GM21526 (cell line): ENCODE measurements at regions not wholly inside any gene's neighbourhood (a gene's known extent, or its start where the extent isn't known, plus 50 kb on each side); places are given as distances from the start of the nearest gene placed in this dataset.
"Not testable (repeated sequence)": the region's sequence is repeated elsewhere in the genome, so short reads cannot be mapped to it uniquely, and the experiment has no call there.

Source experiments
- ATAC-seq: cut with Tn5 transposase; IDR thresholded peaks from one replicate; pipeline ENCODE4 v1.9.1; 2021; ENCODE audit warnings: moderate library complexity; ENCODE audit not compliant: unreplicated experiment, low FRiP score

GRCh38 chr4:130037866-130038265, 941.9 kb downstream of the C4orf33 start:
- not testable (repeated sequence) for ATAC-seq

DNA sequence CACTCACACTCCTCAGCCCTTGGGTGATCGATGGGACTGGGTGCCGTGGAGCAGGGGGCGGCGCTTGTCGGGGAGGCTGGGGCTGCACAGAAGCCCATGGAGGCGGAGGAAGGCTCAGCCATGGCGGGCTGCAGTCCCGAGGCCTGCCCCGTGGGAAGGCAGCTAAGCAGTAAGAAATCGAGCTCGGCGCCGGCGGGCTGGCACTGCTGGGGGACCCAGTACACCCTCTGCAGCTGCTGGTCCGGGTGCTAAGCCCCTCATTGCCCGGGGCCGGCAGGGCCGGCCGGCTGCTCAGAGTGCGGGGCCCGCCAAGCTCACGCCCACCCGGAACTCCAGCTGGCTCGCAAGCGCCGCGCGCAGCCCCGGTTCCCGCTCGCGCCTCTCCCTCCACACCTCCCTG, 942.6 kb downstream of the C4orf33 start:
- not testable (repeated sequence) for ATAC-seq

GRCh38 chr4:130043732-130044160, 947.8 kb downstream of the C4orf33 start:
- ATAC-seq: no peak

DNA sequence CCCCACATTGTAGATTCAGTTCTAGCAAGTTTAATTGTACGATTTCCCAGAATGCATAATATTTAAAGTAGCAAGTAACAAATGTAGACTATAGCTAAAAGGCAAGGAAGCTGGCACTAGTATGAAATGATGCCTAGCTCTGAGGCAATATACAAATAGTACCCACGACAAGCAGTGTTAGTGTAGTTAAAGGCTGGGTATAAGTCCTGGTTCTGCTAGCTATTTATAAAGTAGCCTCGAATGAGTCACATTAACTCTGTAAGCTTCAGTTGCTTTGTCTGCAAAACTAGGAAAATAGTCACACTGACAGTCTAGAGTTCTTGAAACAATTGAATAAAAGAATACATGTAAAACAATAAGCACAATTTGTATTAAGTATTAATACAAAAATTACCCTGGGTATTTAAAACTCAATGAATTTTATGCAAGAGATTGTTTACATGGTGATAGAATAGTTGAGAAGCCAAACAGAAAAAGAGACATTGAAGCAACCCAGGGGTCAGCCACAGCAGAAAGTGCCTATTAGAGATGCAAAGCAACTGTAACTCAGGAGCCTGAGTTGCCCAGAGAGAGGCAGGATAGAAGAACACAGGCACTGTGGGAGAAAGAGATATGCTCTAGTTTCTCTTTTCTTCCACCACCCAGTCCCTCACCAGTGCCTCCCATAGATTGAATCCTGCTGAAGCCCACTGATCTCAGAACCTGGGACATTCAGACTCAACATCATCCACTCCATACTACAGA, 949.0 kb downstream of the C4orf33 start:
- no peak for ATAC-seq

DNA sequence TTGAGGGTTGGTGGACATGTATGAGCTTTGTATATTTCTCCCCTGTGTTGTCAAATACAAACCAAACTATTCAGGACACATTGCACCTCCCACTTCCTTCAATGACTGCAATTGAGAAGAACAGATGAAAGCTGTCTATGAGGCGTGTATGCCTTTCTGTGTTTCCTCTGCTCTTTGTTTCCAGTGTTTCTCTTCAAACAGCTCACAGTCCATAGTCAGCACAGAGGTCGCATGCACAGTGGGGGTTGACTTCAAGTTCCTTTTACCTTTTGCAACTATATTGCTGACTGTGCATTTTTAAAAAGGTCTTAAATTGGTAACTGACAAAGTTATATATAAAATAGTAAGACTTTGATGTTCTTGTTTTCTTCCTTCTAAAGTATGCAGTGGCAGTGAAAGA, 957.8 kb downstream of the C4orf33 start:
- no peak for ATAC-seq

DNA sequence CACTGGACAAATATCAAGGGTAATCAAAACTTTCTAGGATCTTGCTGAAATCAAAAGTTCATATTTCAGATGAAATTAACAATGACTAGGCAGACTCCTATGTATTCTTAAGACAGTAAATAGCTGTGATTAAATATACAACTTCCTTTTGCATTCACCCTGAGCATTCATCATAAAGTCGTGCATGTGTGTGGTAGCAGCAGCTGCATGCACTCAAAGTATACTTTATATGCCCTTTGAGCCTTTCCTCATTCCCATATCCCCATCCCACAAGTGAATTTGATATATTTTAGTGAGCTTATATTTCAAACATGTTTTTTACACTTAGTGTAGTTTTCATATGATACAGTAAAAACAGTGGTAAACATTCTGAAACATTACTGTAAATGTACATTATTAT, 959.0 kb downstream of the C4orf33 start:
- no peak for ATAC-seq

GRCh38 chr4:130056286-130056685, 960.3 kb downstream of the C4orf33 start:
- no peak for ATAC-seq

DNA sequence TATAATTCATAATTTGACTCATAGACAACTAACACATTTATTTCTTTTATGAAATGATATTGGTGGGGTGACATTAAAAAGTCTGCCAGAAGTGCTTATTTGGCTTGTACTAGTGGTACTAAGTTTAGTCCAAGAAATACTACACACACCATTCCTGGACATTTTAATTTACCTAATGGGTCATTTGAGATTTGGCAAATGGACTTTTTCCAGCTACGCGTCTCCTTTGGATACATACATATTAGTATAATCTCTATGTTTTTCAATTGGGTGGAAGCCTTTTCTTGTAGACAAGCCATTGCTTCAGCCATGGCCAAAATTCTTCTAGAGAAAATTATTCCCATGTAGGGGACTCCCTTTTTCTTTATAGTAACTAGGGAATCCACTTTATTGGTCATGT, 968.5 kb downstream of the C4orf33 start:
- ATAC-seq: no peak

- ATAC-seq: no peak
These were observed 971.5 kb downstream of the C4orf33 start for GRCh38 chr4:130067419-130067818.

- ATAC-seq: no peak
These were observed 972.1 kb downstream of the C4orf33 start for GRCh38 chr4:130068072-130068471.

DNA sequence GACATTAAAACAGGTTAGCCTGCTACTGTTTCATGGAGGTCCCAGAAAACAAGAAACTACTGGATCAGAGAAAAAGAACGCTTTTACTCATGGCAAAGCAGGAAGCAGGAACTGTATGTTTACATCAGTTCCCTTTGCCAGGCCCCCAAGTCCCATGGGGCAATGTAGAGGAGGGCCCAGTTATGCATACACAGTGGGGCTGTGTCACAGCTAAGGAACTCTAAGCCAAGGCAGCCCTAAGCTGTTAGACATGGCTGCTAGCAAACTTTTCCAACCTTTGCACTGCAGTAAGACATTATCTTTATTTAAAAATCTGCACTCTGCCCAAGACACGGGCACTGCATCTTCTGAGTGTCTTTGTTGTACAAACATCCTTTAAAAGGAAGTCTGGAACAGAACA, 975.8 kb downstream of the C4orf33 start:
- no peak for ATAC-seq

DNA sequence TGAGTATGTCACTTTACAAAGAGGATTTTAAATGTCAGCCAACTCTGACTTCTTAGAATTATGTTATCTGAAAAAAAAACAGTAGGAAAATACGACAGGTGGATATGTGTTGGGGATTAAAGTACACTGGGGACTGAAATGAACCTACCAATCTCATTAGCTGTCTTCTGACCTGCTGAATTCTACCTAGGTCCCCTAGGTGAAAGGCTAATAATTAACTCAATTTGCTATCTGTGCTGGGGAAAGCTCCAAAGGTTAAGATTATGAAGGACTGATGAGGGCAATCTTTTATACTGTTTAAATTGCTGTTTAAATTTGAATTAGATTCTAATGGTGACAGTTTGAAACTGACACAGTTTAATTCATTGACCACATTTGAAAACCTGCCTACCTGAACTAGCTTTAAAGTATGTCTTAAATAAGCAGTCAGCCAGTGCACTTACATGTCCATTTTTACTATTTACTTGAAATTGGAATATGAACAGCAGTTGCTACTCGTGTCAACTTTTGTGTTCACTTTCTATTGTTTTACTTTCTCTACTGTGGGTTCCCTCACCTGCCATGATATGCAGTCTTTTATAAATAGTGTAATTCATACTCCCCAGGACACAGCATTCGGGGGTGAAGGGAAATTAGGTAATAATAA, 977.3 kb downstream of the C4orf33 start:
- no peak for ATAC-seq

GRCh38 chr4:130074096-130074495, 978.1 kb downstream of the C4orf33 start:
- ATAC-seq: no peak

- ATAC-seq: no peak
These were observed 981.3 kb downstream of the C4orf33 start for GRCh38 chr4:130077275-130077674.

GRCh38 chr4:130079027-130079426, 983.1 kb downstream of the C4orf33 start:
- ATAC-seq: not testable (repeated sequence)

DNA sequence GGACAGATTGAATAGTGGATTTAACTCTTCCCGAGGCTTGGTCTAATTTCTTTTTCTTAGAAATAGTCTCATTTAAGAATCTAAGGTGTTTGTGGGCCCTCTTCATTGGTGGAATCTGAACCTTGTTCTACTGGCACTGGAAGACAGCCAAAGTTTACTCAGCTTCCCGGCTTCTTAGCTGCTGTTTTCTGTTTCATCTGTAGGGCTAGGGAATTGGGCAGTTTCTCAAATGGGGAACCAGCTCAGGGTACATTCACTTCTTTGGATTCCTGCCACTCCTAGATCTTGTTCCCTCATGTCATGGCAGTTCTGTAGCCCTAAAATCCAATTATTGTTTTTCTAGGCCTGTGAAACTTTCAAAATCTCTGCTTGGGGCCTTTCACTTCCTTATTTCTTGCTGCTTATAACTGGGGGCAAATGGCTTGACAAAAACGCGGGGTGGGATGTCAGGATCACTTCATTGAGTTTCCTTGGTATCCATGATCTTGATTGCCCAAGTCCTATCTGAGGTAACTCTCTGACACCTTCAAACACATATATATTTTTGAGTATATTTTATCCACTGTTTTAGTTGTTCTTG, 985.0 kb downstream of the C4orf33 start:
- no peak for ATAC-seq

- ATAC-seq: no peak
These were observed 994.5 kb downstream of the C4orf33 start for GRCh38 chr4:130090427-130090826.

GRCh38 chr4:130092187-130093015, 996.4 kb downstream of the C4orf33 start:
- no peak for ATAC-seq

- ATAC-seq: no peak
These were observed 1003.2 kb downstream of the C4orf33 start for GRCh38 chr4:130099105-130099504.

DNA sequence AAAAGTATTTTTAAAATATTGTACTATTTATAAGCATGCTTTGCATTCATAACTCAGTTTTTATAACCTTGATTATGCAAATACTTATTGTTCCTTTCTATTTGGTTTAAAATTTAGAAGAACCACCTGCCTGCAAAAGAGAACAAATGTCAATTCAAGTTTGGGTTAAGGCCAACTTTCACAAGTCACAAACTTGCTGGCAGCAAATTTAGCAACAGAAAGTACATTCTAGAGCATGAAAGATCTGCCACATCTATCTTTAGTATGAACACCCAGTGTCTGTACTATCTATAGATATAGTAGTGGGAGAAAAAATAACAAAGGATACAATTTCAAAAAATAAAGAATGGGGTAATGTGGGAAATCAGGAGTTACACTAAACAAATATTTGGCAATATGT, 1014.2 kb downstream of the C4orf33 start:
- no peak for ATAC-seq

DNA sequence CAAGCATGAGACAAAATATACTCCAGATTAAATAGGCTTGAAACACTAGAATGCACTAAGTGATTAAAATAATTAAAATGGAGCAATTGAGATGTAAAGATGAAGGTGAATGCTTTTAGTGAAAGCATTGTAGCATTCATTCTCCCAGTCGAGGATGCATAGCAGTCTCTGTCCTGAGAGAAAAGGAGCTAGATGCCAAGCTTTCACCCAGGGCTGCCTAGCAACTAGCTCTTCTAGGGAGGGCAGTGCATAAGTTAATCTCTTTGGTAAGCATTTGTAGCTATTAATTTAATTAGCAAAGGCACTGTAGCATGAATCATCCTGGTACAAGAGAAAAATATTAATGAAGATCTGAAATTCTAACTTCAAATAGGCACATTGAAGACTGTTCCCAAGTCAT, 1014.8 kb downstream of the C4orf33 start:
- no peak for ATAC-seq
